ENCODE measurements at regions not wholly inside any gene's neighbourhood (a gene's known extent, or its start where the extent isn't known, plus 50 kb on each side); places are given as distances from the start of the nearest gene placed in this dataset.

GRCh38 chr12:93288626-93289025 is 89.1 kb upstream of the NUDT4 start:
- TF ChIP-seq EP300 (IDR thresholded peaks at IDR 0.05) (no peak), CTCF (IDR thresholded peaks at IDR 0.05) (no peak), POLR2A (IDR thresholded peaks at IDR 0.05) (no peak)
- Histone ChIP-seq H3K4me1 (no peaks in the 10 kb centered on the region), H3K9me3 (no peaks in the 10 kb centered on the region), H3K36me3 (no peaks in the 10 kb centered on the region), H3K27me3 (no peaks in the 10 kb centered on the region), H3K27ac (no peak overlapping the region), H3K4me3 (no peak overlapping the region)
- no peak for DNase-seq (ENCODE audit: low spot score in 2 of 2)

GRCh38 chr12:93290391-93290790 is 87.3 kb upstream of the NUDT4 start:
- no peaks in the 10 kb centered on the region for H3K36me3 ChIP-seq
- H3K27ac ChIP-seq: no peak overlapping the region
- no peak for DNase-seq (ENCODE audit: low spot score in 2 of 2)
- no peaks in the 10 kb centered on the region for H3K9me3 ChIP-seq
- no peaks in the 10 kb centered on the region for H3K27me3 ChIP-seq
- 52 to 58% methylated on average over 7 of the region's 7 CpGs for WGBS, 2 donors
- H3K4me3 ChIP-seq: no peak overlapping the region
- no peaks in the 10 kb centered on the region for H3K4me1 ChIP-seq
- TF ChIP-seq POLR2A (IDR thresholded peaks at IDR 0.05) (no peak), CTCF (IDR thresholded peaks at IDR 0.05) (no peak), EP300 (IDR thresholded peaks at IDR 0.05) (no peak)

GRCh38 chr12:93292213-93292612 is 85.5 kb upstream of the NUDT4 start:
- Histone ChIP-seq H3K9me3 (no peaks in the 10 kb centered on the region), H3K36me3 (no peaks in the 10 kb centered on the region), H3K27ac (no peak overlapping the region), H3K4me1 (no peaks in the 10 kb centered on the region), H3K4me3 (no peak overlapping the region), H3K27me3 (no peaks in the 10 kb centered on the region)
- no peak for DNase-seq (ENCODE audit: low spot score in 2 of 2)
- TF ChIP-seq CTCF (IDR thresholded peaks at IDR 0.05) (no peak), POLR2A (IDR thresholded peaks at IDR 0.05) (no peak), EP300 (IDR thresholded peaks at IDR 0.05) (no peak)
- 97% methylated on average over 6 of the region's 6 CpGs for WGBS, 2 donors

GRCh38 chr12:93292731-93293566 is 84.8 kb upstream of the NUDT4 start:
- Histone ChIP-seq H3K9me3 (no peaks in the 10 kb centered on the region), H3K4me1 (no peaks in the 10 kb centered on the region), H3K4me3 (no peak overlapping the region), H3K27me3 (no peaks in the 10 kb centered on the region), H3K36me3 (no peaks in the 10 kb centered on the region), H3K27ac (no peak overlapping the region)
- TF ChIP-seq CTCF (IDR thresholded peaks at IDR 0.05) (no peak), POLR2A (IDR thresholded peaks at IDR 0.05) (no peak), EP300 (IDR thresholded peaks at IDR 0.05) (no peak)
- no peak for DNase-seq (ENCODE audit: low spot score in 2 of 2)
- 68 to 81% methylated on average over 6 of the region's 6 CpGs for WGBS, 2 donors

- no peaks in the 10 kb centered on the region for H3K36me3 ChIP-seq
- H3K27me3 ChIP-seq: no peaks in the 10 kb centered on the region
- peaks cover 0 to 1% (median 0%) of the 10 kb centered on the region in 4 donors for H3K4me1 ChIP-seq
- peak overlapping the region in 1 of 4 donors; percentile 0 for H3K27ac ChIP-seq
- H3K4me3 ChIP-seq: no peak overlapping the region
- H3K9me3 ChIP-seq: no peaks in the 10 kb centered on the region
- DNase-seq (ENCODE audit: low spot score in 2 of 2): no peak
- 78 to 89% methylated on average over 3 of the region's 3 CpGs for WGBS, 2 donors
- TF ChIP-seq POLR2A (IDR thresholded peaks at IDR 0.05): no peak
- TF ChIP-seq EP300 (IDR thresholded peaks at IDR 0.05): no peak
- TF ChIP-seq CTCF (IDR thresholded peaks at IDR 0.05): no peak
Measured at GRCh38 chr12:93297032-93297431, 80.7 kb upstream of the NUDT4 start.

All from tibial nerve (tissue), 4 donors.